Astrocyte (in vitro differentiated cells and primary cell): ENCODE measurements at regions not wholly inside any gene's neighbourhood (a gene's known extent, or its start where the extent isn't known, plus 50 kb on each side); places are given as distances from the start of the nearest gene placed in this dataset.
A peak's percentile ranks its signal among the peaks of the same experiment; 100 is the strongest.

Source experiments
- DNase-seq: peaks from one replicate; pipeline ENCODE4 v3.0.0-alpha.2; 2010; ENCODE audit warnings: low read depth
- FAIRE-seq: peaks from 2 replicates; lab custom pipeline; 2011; peaks lifted over from hg19 to GRCh38; lab: Jason Lieb, UNC
- H2AFZ ChIP-seq: 2 replicates; pipeline ENCODE4 v1.6.0; 2012; ENCODE audit warnings: low read depth, low read length, inconsistent platforms
- H3K27ac ChIP-seq: 2 replicates; pipeline ENCODE4 v1.5.1; 2011; ENCODE audit warnings: low read depth, low read length, inconsistent platforms
- H3K27me3 ChIP-seq: 2 replicates; pipeline ENCODE4 v1.6.0; 2011; ENCODE audit warnings: low read length, inconsistent platforms; ENCODE audit not compliant: insufficient read depth
- H3K36me3 ChIP-seq: 2 replicates; pipeline ENCODE4 v1.5.1; 2011; ENCODE audit warnings: low read length, inconsistent platforms; ENCODE audit not compliant: insufficient read depth
- H3K4me1 ChIP-seq: 2 replicates; pipeline ENCODE4 v1.5.1; 2011; ENCODE audit warnings: low read length, inconsistent platforms; ENCODE audit not compliant: insufficient read depth
- H3K4me2 ChIP-seq: 2 replicates; pipeline ENCODE4 v1.6.0; 2012; ENCODE audit warnings: low read length, inconsistent platforms
- H3K4me3 ChIP-seq: 2 replicates; pipeline ENCODE4 v1.5.1; 2011; ENCODE audit warnings: low read depth, mild to moderate bottlenecking, low read length, inconsistent platforms; ENCODE audit not compliant: insufficient read depth
- H3K79me2 ChIP-seq: 2 replicates; pipeline ENCODE4 v1.6.0; 2012; ENCODE audit warnings: mild to moderate bottlenecking, low read length, inconsistent platforms; ENCODE audit not compliant: insufficient read depth
- H3K9ac ChIP-seq: 2 replicates; pipeline ENCODE4 v1.6.0; 2012; ENCODE audit warnings: mild to moderate bottlenecking, low read length, inconsistent platforms
- H3K9me3 ChIP-seq: 2 replicates; pipeline ENCODE4 v1.5.1; 2012; ENCODE audit warnings: low read depth, mild to moderate bottlenecking, low read length, inconsistent platforms; ENCODE audit not compliant: insufficient read depth
- H4K20me1 ChIP-seq: 2 replicates; pipeline ENCODE4 v1.6.0; 2012; ENCODE audit warnings: low read length, inconsistent platforms; ENCODE audit not compliant: insufficient read depth
- H3K27ac Mint-ChIP-seq: one replicate; pipeline ENCODE4 v1.8.0; 2021; ENCODE audit warnings: mild to moderate bottlenecking, mixed read lengths; ENCODE audit not compliant: unreplicated experiment
- H3K27me3 Mint-ChIP-seq: one replicate; pipeline ENCODE4 v1.8.0; 2021; ENCODE audit warnings: low read depth, mixed read lengths; ENCODE audit not compliant: unreplicated experiment
- H3K36me3 Mint-ChIP-seq: one replicate; pipeline ENCODE4 v1.8.0; 2021; ENCODE audit warnings: low read depth, mixed read lengths; ENCODE audit not compliant: unreplicated experiment
- H3K4me1 Mint-ChIP-seq: one replicate; pipeline ENCODE4 v1.8.0; 2021; ENCODE audit warnings: low read depth, mixed read lengths; ENCODE audit not compliant: unreplicated experiment
- H3K4me3 Mint-ChIP-seq: one replicate; pipeline ENCODE4 v1.8.0; 2021; ENCODE audit warnings: mild to moderate bottlenecking, moderate library complexity, mixed read lengths; ENCODE audit not compliant: unreplicated experiment
- H3K9me3 Mint-ChIP-seq: one replicate; pipeline ENCODE4 v1.8.0; 2021; ENCODE audit warnings: mild to moderate bottlenecking, mixed read lengths; ENCODE audit not compliant: unreplicated experiment
- EZH2 ChIP-seq: IDR thresholded peaks from 2 replicates; pipeline ENCODE4 v1.6.1; 2012; ENCODE audit warnings: mild to moderate bottlenecking, low read length, inconsistent platforms; ENCODE audit not compliant: insufficient read depth
- TF ChIP-seq, protein P1 (sequence below): IDR thresholded peaks from 2 replicates; pipeline ENCODE4 v1.5.1; 2011; ENCODE audit warnings: low read depth, mild to moderate bottlenecking, inconsistent platforms, low read length, moderate library complexity; ENCODE audit not compliant: insufficient read depth

DNA sequence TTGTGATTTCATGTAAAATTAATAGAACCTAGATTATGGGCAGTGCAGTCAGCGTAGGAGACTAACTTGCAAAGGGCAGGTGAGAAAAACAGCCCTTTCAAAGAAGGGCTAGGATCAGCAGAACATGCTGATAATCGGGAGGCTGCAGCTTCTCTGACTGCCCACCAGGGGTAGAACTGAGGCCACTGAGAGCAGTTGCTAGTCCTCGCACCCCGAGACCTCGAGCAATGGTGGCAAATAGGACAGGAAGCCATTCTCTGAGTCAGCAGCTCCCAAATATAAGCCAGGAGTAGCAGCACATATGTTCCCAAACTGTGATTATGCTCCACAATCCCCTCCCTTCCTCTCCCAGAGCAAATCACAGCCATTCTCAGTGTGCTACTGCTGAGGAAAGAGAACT, 186.5 kb downstream of the MSL3 start:
- no peak for TF ChIP-seq EZH2
- TF ChIP-seq, protein P1, sequence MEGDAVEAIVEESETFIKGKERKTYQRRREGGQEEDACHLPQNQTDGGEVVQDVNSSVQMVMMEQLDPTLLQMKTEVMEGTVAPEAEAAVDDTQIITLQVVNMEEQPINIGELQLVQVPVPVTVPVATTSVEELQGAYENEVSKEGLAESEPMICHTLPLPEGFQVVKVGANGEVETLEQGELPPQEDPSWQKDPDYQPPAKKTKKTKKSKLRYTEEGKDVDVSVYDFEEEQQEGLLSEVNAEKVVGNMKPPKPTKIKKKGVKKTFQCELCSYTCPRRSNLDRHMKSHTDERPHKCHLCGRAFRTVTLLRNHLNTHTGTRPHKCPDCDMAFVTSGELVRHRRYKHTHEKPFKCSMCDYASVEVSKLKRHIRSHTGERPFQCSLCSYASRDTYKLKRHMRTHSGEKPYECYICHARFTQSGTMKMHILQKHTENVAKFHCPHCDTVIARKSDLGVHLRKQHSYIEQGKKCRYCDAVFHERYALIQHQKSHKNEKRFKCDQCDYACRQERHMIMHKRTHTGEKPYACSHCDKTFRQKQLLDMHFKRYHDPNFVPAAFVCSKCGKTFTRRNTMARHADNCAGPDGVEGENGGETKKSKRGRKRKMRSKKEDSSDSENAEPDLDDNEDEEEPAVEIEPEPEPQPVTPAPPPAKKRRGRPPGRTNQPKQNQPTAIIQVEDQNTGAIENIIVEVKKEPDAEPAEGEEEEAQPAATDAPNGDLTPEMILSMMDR, result peak; percentile 50
- no peaks in the 10 kb centered on the region for H3K79me2 ChIP-seq
- no peaks in the 10 kb centered on the region for H4K20me1 ChIP-seq
- H3K4me2 ChIP-seq, result peak overlapping the region; percentile 46
- Mint-ChIP-seq H3K36me3 (no peaks in the 10 kb centered on the region), H3K27me3 (no peaks in the 10 kb centered on the region), H3K4me1 (peaks cover 2% of the 10 kb centered on the region), H3K27ac (peak overlapping the region; percentile 47), H3K4me3 (no peak overlapping the region), H3K9me3 (no peaks in the 10 kb centered on the region)
- no peaks in the 10 kb centered on the region for H3K36me3 ChIP-seq
- H3K9me3 ChIP-seq, result no peaks in the 10 kb centered on the region
- DNase-seq (peak; percentile 39), FAIRE-seq (peak; percentile 75)
- H3K9ac ChIP-seq, result no peak overlapping the region
- H3K4me3 ChIP-seq, result no peak overlapping the region
- H2AFZ ChIP-seq, result peak overlapping the region; percentile 63
- H3K27me3 ChIP-seq, result no peaks in the 10 kb centered on the region
- H3K27ac ChIP-seq, result no peak overlapping the region
- H3K4me1 ChIP-seq, result no peaks in the 10 kb centered on the region

DNA sequence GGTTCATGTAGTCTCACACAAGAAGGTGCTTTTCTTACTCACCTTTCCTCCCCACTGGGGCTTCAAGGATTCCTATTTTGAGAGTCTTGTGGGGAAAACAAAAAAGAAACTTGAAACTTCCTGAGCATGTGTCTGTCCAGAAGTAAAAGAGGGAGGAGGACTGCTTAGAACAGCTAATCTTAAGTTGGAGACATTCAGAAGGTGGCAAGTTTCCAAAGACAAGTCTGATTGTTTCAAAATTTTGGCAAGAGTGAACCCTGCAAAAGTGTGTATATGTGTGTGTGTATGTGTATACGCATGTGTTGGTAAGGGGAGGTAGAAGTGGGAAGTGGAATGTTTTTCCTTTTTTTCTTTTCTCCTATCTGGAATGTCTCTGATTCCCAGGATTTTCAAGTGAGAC, 189.0 kb upstream of the FRMPD4 start:
- no peak for TF ChIP-seq EZH2
- TF ChIP-seq, protein P1, result no peak
- no peaks in the 10 kb centered on the region for H3K9me3 ChIP-seq
- H2AFZ ChIP-seq, result no peak overlapping the region
- H4K20me1 ChIP-seq, result no peaks in the 10 kb centered on the region
- no peak overlapping the region for H3K27ac ChIP-seq
- H3K27me3 ChIP-seq, result no peaks in the 10 kb centered on the region
- Mint-ChIP-seq H3K4me3 (no peak overlapping the region), H3K36me3 (no peaks in the 10 kb centered on the region), H3K9me3 (peaks cover 3% of the 10 kb centered on the region), H3K4me1 (peaks cover 17% of the 10 kb centered on the region), H3K27ac (no peak overlapping the region), H3K27me3 (no peaks in the 10 kb centered on the region)
- H3K9ac ChIP-seq, result no peak overlapping the region
- no peak overlapping the region for H3K4me3 ChIP-seq
- FAIRE-seq (no peak), DNase-seq (no peak)
- no peak overlapping the region for H3K4me2 ChIP-seq
- H3K36me3 ChIP-seq, result no peaks in the 10 kb centered on the region
- peaks cover 23% of the 10 kb centered on the region for H3K4me1 ChIP-seq
- H3K79me2 ChIP-seq, result no peaks in the 10 kb centered on the region

DNA sequence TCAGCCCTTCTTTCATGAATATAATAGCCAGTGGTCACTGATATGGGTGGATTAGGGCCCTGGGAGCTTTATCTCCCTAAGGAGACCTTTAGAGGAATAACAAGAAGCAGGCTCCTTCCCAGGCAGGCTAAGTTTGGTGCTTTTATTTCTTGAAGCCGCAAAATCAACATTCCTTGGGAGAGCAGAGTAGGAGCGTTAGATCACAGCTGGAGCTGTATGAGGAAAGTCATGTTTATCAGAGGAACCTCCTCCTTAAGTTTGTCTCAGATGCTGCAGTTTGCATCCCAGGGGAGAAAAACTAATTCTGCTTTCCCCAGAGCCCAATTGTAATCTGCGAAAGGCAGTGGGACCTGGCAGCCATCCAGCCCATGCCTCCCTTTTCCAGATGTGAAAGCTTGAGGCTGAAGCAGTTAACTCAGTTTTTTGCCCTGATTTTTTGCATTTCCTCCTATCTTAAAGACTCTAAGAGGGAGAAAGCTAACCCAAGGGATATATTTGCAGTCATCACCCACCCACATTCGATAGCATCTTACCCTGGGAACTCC, 186.0 kb upstream of the FRMPD4 start:
- H3K9me3 Mint-ChIP-seq, result peaks cover 3% of the 10 kb centered on the region
- Histone ChIP-seq H3K27me3 (no peaks in the 10 kb centered on the region), H4K20me1 (no peaks in the 10 kb centered on the region), H3K4me3 (no peak overlapping the region), H3K9me3 (no peaks in the 10 kb centered on the region), H3K4me1 (peaks cover 25% of the 10 kb centered on the region), H3K36me3 (no peaks in the 10 kb centered on the region), H3K4me2 (peak overlapping the region; percentile 15), H2AFZ (no peak overlapping the region), H3K79me2 (no peaks in the 10 kb centered on the region), H3K27ac (peak overlapping the region; percentile 70), H3K9ac (peak overlapping the region; percentile 18)
- H3K27me3 Mint-ChIP-seq, result no peaks in the 10 kb centered on the region
- H3K4me1 Mint-ChIP-seq, result peaks cover 18% of the 10 kb centered on the region
- FAIRE-seq (peak; percentile 50), DNase-seq (peak; percentile 5)
- no peaks in the 10 kb centered on the region for H3K36me3 Mint-ChIP-seq
- no peak overlapping the region for H3K4me3 Mint-ChIP-seq
- TF ChIP-seq EZH2, result no peak
- TF ChIP-seq, protein P1, result no peak
- H3K27ac Mint-ChIP-seq, result peak overlapping the region; percentile 96
